ENCODE measurements at regions not wholly inside any gene's neighbourhood (a gene's known extent, or its start where the extent isn't known, plus 50 kb on each side); places are given as distances from the start of the nearest gene placed in this dataset.

DNA sequence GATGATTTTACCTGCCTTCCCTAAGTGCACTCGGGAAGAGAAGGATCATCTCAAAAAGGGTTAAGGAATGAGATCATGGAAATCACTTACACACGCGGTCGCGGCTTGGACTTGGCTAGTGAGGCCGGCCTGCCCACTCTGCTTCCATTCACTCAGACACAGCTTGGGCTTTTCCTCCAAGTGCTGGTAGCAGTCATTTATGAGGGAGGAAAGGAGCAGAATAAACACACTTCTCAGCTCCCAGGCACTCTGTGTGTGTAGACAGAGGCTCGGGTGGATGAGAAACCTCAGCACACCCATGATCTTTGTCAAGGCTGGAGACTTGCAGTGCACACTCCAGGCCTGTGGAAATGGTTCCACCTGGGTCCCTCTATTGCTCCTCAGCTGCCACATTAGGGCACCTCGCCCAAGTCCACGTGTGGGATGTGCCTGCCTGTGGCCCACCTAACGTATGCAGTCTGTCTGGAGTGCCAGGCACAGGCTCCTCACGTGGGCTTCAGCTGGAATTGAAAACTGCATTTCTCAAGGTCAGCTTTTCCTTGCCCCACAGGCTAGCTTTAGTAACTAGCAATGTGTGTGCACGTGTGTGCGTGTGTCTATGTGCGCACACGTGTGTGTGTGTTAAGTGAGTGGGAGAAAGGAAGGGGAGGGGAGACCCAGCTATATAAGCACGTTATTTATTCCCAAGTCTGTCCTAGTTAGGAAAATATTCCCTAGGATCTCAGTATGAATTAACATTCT, 288.4 kb downstream of the SOX11 start:
- H3K4me3 ChIP-seq (ENCODE audit: low read length), result no peak overlapping the region
- no peak for DNase-seq (ENCODE audit: low read depth, low spot score)

DNA sequence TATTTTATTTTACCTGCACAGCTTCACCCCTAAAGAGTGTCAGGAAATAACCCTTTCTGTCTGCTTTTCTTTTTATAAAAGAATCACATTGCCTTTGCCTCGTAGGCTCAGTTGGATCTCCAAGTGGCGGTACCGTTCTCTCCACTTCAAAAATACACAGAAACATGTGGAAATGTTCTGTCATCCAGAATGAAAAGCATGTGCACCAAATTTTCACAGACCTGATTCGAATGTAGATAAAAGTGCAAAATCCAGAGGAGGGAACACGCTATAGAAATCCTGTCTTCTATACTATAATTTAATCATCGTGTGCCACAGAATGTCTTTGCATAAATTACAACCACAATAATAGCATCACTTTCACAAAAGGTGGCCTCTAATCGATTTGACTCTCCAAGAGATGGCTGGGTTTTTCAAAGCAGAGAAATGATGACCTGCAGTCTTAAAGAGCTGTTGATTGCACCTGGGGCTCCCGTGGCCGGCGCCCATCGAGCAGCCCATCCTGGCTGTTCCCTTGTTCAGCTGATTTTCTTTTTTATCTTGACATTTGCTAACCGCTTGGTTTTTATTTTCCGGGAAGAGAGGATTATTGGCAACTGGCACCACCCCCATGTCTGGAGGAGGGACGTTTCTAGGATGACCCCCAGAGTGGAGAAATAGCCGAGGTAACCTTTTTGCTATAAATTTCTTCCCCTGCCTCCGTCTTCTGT, 290.2 kb downstream of the SOX11 start:
- DNase-seq (ENCODE audit: low read depth, low spot score), result no peak

DNA sequence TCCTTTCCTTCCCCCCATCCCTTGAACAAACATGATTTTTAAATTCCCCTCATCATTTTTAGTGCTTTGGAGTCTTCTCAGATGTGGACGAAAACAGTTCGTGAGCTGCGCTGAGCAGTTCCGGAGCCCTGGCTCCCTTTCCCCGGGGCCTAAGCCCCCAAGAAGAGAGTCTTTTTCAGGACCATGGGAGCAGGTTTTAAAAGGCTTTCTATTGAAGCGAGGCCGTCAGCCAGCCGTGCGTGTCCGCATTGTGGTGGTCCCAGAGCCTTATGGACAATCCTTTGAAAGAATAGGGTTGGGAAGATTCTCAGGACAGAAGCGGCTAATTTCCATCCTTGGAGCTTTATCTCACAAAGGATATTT, 290.7 kb downstream of the SOX11 start:
- H3K4me3 ChIP-seq (ENCODE audit: low read length), result no peak overlapping the region
- no peak for DNase-seq (ENCODE audit: low read depth, low spot score)

More for the DNA sequence above, 290.2 kb downstream of the SOX11 start:
- no peak overlapping the region for H3K4me3 ChIP-seq (ENCODE audit: low read length)

DNA sequence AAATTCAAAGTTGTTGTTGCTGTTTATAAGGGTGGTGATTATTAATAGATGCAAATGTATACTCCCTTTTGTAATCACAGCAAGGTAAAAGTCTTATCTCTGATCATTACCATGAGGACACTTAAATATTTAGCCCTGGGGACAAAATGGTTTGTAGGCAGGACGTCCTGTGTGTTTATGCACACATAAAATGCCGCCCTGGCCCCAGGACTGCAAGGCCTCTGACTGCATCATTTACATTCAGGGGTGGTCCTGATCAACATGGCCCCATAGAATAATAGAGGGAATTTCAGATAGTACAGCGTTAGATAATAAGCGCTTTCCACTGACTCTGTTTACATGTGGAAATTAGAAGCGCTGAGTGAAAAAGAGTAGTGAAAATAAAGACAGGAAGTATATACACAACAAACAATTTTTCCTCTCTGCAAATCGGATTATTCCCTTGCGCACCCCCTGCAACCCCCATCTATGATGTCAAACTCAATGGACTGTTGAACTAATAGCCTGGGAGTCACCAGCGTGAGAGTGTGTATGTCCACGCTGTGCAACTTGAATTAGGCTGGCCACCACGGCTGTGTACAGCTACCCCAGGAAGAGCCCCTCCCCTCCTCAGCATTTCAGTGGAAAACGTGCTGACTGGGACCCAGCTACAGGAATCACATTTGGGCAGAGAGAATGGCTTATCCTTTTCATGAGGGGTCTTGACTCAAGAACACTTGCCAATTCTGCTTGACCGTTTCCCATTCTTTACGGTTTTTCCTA, 291.5 kb downstream of the SOX11 start:
- no peak for DNase-seq (ENCODE audit: low read depth, low spot score)
- no peak overlapping the region for H3K4me3 ChIP-seq (ENCODE audit: low read length)

DNA sequence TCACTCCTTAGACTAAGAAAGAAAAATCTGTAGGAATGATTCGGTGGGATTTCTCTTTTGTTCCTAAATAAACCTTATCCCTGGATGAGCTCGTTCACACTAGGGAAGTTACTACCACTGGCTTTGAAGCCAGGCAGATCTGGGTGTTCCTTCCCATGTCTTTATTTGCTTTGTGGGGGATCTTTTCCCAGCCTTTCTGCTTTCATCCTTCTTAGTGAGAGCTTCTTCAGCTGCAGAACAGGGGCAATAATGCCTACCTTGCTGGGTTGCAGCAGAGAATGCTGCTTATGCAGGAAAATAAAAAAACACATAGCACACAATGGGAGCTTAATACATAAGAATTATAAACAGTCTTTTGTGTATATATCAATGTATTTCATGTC, 292.1 kb downstream of the SOX11 start:
- H3K4me3 ChIP-seq (ENCODE audit: low read length), result no peak overlapping the region
- DNase-seq (ENCODE audit: low read depth, low spot score), result no peak

DNA sequence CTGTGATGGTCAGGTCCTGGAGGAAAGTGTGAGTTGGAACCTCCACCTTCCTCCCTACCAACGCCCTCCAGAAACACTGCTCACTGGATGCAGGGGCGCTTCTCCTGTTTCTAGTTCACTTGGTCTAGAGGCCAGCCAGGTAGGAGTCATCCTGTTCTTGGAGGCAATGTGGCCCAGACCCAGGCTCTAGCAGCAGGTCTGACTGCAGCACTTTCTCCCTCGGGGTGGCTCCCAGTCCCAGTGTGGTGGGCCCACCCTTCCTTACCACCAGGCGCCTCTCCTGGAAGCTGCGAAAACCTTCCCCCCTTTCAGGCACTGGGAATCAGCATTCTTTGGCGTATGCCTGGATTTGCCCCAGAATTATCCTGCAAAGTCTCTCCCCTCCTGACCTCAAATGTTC, 292.8 kb downstream of the SOX11 start:
- no peak overlapping the region for H3K4me3 ChIP-seq (ENCODE audit: low read length)
- DNase-seq (ENCODE audit: low read depth, low spot score), result no peak

DNA sequence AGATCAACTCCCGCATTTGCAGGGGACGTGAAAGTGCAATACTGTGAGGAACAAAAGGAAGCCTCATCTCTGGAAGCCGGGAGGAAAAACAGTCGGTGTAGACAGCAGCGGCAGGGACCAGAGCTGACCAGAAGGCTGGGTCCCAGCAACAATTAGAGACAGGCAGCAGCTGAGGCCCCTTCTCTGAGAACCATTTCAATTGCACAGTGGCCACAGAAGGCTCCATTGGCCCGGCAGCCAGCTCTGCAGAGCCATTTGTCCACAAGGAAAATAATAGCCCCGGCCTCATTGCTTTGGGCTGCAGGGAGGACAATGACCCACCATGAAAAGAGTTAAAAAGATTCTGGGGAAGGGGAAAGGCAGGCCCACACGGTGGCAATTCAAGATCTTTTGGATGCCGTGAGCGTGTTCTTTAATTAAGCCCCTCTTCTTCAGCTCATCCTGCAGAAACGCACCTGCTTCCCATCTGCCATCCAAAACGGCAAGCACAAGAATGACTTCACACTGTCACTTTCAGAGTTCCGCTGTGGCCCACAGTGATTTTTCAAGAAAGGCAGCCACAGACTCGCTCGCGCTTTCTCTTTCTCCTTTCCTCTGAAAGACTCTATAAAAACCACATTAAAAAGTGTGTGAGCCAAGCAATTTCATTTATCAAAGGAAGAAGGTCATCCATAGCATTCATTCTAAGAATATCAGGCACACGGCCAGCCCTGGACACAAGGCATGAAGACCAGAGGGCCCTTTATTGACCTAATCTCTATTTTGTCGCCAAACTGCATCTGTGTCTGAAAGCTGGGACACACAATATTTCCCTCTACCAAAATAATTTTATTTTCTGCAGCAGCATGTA, 293.6 kb downstream of the SOX11 start:
- peak; percentile 19 for DNase-seq (ENCODE audit: low read depth, low spot score)
- no peak overlapping the region for H3K4me3 ChIP-seq (ENCODE audit: low read length)

DNA sequence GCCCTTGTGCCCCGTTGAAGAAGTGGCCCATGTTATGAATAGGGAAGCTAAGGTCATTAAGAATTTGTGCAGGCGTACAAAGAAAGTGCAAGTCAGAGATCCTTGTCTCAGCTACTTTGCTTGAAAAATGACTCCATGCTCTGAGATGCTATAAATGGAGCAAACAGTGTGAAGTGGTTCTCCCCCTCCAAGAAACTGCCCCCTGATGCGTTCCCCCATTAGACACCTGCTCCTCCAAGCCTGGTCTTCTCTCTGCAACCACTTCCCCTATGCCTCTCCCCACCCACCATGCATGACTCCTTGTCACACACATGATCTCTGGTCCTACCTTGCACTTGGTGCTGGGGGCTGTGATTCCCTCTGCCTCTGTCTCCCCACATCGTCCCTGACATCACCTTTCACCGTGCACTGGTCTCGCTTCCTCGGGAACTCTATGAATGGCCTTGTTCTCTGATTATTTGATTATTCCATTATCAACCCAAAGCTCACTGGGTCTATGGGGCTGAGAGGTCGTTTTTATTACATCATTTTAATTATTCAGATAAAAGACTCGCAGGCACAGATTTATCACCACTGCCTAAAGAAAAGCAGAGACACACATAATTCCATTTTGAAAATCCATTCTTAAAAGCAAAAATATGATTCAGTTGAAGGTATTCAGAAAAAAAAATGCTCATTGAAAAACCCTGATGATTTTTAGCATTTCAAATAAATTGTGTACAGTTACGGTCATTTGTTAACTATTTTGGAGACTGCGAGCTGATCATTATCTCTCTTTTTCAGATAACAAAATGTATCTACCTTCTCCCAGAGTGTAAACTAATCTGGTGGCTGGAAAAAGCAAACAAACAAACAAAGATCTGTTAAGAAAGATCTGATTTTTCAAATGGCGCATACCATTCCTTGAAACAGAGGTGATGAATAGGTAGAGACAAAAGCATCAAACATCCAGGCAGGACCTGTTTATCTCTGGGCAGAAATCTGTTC, 294.9 kb downstream of the SOX11 start:
- DNase-seq (ENCODE audit: low read depth, low spot score), result peak; percentile 19
- H3K4me3 ChIP-seq (ENCODE audit: low read length), result no peak overlapping the region

DNA sequence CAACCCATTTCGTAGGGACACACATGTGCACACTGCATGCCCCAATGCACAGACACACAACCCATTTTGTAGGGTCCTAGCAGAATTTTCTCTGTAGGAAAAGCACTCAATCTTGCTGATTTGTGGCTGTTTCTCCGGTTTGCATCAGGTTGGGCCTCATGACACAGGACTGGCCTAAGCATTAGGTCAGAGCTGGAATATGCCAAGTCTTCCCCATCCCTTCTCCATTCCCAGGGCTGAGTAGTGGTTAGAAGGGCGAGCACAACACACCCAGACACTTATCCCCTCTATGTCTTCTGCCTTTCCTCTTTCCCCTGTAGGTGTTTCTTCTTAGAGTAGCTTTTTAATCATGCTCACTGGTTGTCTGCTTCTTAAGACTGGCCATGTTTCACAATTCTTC, 295.9 kb downstream of the SOX11 start:
- H3K4me3 ChIP-seq (ENCODE audit: low read length), result no peak overlapping the region

DNA sequence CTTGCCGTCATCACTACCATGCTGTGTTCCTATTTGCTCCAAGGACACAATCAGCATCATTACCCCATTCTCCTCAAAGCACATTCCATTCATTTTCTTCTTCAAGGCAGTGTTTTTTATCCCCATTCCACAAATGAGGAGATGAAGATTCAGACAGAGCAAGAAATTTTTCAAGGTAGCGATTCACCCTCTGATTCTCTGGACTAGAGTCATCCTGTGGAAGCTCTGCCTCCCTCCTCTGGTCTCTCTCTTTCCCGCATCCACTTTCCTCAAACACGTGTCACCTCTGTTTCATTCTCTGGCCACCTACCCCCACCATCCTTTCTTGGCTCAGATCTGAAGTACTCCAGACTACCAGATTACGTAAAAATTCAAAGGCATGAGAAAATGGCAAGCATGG, 297.9 kb downstream of the SOX11 start:
- DNase-seq (ENCODE audit: low read depth, low spot score), result no peak
- H3K4me3 ChIP-seq (ENCODE audit: low read length), result no peak overlapping the region

More for the DNA sequence above, 295.9 kb downstream of the SOX11 start:
- no peak for DNase-seq (ENCODE audit: low read depth, low spot score)

DNA sequence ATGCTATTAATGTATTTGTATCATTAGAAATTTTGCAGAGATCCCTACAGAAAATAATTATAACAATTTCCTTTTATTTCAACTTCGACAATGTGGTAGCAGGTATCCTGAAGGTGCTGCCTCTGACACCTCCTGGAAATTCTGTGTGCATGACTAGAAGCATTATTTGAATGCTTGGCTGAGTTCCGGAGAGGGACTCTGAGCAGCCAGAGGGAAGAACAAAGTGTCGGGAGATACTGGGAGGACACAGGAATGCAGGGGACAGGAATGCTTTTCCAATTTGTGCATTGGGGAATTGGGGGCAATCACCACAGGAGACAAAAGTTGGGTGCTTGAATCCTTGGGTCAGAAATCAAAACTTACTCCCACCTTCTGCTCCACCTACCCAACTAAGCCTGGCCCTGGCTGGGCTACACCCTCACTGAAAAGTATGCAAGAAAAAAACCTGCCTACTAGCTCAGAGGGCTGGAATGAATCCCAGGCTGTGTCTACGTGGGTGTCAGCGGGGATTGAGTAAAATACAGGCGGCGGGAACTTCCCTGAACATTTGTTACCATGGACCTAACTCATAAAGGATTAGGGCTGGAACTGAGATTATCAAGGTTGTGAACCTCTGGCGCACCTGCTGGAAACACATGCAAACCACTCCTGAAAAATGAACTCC, 299.3 kb downstream of the SOX11 start:
- no peak for DNase-seq (ENCODE audit: low read depth, low spot score)

DNA sequence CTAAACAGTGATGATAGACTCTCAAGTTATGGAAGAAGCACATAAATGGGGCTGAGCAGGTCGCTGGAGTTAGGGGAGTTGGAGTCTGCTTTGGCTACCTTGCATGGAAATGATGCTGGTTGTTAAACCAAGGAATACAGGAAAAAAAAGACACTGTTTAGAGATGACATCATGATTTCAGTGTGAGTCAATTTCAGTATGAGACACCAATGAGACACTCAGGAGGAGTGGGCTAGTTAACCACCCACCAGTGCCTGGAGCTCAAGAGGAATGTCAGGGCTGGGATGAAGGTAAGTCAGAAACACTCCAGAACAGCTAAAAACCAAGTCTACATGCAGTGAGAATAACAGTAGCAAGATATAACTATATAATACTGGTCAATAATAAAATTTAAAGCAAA, 303.6 kb downstream of the SOX11 start:
- no peak overlapping the region for H3K4me3 ChIP-seq (ENCODE audit: low read length)
- DNase-seq (ENCODE audit: low read depth, low spot score), result no peak

More for the DNA sequence above, 299.3 kb downstream of the SOX11 start:
- H3K4me3 ChIP-seq (ENCODE audit: low read length), result no peak overlapping the region

DNA sequence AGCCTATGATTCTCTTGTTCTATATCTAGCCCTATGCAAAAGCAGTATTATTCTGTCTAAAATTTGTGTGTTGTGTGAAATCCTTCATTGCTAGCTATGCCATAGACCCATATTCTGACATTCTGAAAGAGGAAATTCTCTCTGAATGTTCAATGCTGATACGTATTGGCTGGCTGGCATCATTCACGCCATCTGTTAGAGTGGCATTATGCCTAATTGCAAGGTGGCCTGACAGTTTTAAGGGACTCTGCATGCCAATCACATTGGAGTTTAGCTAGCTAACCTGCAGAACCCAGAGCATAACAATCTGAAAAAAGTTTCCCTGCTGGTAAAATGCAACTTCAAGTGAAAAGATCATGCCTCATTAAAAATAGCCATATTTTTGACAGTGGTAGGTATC, 316.0 kb downstream of the SOX11 start:
- no peak for DNase-seq (ENCODE audit: low read depth, low spot score)
- no peak overlapping the region for H3K4me3 ChIP-seq (ENCODE audit: low read length)

DNA sequence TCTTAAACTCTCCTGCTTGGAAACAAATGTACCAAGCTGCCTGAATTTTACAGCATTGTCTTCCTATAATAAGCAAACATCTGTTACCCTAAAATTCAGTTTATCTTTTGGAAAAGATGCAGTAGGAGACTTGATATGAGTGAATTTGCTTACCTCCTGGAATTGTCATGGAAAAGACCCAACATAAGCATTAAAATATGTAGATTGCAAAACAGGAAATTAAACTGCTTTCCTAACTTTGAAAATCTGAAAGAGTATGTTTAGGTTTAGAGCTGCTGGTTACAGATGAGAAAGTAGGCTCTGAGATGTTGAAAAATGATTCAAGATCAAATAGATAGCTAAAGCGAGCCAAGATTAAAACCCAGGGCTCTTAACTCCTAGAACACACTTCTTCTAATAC, 316.5 kb downstream of the SOX11 start:
- no peak overlapping the region for H3K4me3 ChIP-seq (ENCODE audit: low read length)
- DNase-seq (ENCODE audit: low read depth, low spot score), result no peak

DNA sequence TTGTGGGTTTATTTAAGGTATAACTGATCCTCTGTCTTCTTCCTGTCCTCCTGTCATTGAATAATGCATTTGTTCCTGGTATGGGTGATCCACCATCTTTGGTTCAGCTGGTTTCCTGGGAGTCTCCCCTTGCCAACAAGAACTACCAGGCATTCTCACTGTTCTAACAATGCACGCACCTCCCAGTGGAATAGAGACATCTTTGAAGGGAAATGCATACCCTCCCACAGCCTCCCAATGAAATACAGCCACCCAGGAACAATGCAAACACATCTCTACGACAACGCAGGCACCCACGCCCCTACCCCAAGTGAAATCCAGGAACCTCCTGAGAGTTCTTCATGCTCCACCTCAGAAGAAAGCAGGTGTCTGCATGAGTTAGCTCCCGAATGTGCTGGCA, 318.0 kb downstream of the SOX11 start:
- DNase-seq (ENCODE audit: low read depth, low spot score), result no peak
- no peak overlapping the region for H3K4me3 ChIP-seq (ENCODE audit: low read length)

DNA sequence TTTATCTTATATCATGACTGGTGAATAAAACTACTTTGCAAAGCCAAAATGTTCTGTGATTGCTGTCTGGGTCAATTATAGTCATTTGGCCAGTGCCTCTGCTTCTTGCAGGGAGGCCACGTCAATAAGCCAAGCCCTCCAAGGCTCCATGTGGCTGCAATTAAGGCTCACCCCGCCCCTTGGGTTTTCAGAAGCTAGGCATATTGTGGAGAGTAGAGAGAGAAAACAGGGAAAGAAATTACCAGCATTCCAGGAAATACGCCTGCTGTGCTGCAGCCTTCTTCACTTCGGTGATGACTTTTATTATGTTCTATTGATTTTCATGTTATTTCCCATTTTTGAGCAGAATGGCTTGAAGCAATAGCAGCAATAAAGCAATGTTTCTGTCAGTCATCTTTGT, 319.7 kb downstream of the SOX11 start:
- H3K4me3 ChIP-seq (ENCODE audit: low read length), result no peak overlapping the region
- no peak for DNase-seq (ENCODE audit: low read depth, low spot score)

DNA sequence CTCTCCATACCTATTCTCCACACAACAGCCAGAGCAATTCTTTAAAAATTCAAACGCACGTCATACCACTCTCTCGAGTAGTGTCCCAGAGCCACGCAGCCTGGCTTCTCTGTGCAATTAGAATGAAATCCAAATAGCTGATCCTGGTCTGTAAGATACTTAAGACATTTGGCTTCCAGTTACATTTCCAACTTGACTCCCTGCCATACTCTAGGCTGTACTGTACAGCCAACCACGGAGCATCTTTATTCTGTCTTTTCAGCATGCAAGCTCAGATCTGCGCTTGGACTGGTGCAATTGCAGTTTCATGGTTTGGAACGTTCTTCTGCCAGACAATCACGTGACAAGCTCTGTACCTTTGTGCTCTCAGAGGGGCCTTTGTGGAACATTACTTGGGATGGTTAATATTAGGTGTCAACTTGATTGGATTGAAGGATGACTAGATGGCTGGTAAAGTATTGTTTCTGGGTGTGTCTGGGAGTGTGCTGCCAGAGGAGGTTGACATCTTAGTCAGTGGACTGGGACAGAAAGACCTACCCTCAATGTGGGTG, 325.6 kb downstream of the SOX11 start:
- H3K4me3 ChIP-seq (ENCODE audit: low read length), result no peak overlapping the region
- no peak for DNase-seq (ENCODE audit: low read depth, low spot score)

Data from Jurkat, Clone E6-1 (cell line).